Progenitor cell of endocrine pancreas (in vitro differentiated cells): ENCODE measurements at regions not wholly inside any gene's neighbourhood (a gene's known extent, or its start where the extent isn't known, plus 50 kb on each side); places are given as distances from the start of the nearest gene placed in this dataset.

Source experiments
- DNase-seq: peaks from one replicate; pipeline ENCODE4 v3.0.0; 2021; ENCODE audit warnings: low spot score; ENCODE audit not compliant: unreplicated experiment
- H3K27ac Mint-ChIP-seq: 2 replicates; pipeline ENCODE4 v1.8.0; 2021; ENCODE audit warnings: mild to moderate bottlenecking, moderate library complexity, mixed read lengths
- H3K27me3 Mint-ChIP-seq: 2 replicates; pipeline ENCODE4 v1.8.0; 2021; ENCODE audit warnings: mixed read lengths
- H3K36me3 Mint-ChIP-seq: 2 replicates; pipeline ENCODE4 v1.8.0; 2022; ENCODE audit warnings: mixed read lengths; ENCODE audit not compliant: insufficient read depth
- H3K4me1 Mint-ChIP-seq: 2 replicates; pipeline ENCODE4 v1.8.0; 2021; ENCODE audit warnings: low read depth, mixed read lengths
- H3K4me3 Mint-ChIP-seq: 2 replicates; pipeline ENCODE4 v1.8.0; 2021; ENCODE audit warnings: low read depth, mild to moderate bottlenecking, moderate library complexity, mixed read lengths
- H3K9me3 Mint-ChIP-seq: 2 replicates; pipeline ENCODE4 v1.8.0; 2021; ENCODE audit warnings: low read depth, mixed read lengths
- TF ChIP-seq, protein P1 (sequence below): fragments of 200-600 bp; sonication (generic); IDR thresholded peaks from one replicate; pipeline ENCODE4 v1.5.0; 2021; ENCODE audit warnings: antibody characterized with exemption, mild to moderate bottlenecking; ENCODE audit not compliant: unreplicated experiment

DNA sequence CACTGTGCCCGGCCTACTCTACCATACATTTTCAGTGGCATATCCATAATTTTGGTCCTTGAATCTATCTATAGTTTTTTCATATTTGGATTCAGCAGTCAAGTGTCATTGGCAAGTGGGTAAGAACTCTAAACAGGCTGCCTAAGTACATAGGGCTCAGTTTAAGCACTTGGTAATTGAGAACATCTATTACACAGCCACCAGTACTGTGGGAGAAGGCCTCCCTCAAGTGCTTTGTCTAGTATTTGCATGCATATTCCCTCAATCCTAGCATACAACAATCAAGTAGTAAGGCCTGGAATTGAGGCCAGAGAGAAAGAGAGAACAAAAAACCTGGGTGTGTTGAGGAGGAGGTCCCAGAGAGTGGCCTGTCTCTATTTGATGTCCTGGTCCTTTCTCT, 325.2 kb downstream of the USP25 start:
- H3K4me3 Mint-ChIP-seq, result no peak overlapping the region
- no peaks in the 10 kb centered on the region for H3K4me1 Mint-ChIP-seq
- no peak overlapping the region for H3K27ac Mint-ChIP-seq
- TF ChIP-seq, protein P1, sequence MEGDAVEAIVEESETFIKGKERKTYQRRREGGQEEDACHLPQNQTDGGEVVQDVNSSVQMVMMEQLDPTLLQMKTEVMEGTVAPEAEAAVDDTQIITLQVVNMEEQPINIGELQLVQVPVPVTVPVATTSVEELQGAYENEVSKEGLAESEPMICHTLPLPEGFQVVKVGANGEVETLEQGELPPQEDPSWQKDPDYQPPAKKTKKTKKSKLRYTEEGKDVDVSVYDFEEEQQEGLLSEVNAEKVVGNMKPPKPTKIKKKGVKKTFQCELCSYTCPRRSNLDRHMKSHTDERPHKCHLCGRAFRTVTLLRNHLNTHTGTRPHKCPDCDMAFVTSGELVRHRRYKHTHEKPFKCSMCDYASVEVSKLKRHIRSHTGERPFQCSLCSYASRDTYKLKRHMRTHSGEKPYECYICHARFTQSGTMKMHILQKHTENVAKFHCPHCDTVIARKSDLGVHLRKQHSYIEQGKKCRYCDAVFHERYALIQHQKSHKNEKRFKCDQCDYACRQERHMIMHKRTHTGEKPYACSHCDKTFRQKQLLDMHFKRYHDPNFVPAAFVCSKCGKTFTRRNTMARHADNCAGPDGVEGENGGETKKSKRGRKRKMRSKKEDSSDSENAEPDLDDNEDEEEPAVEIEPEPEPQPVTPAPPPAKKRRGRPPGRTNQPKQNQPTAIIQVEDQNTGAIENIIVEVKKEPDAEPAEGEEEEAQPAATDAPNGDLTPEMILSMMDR, result no peak
- no peak for DNase-seq
- no peaks in the 10 kb centered on the region for H3K27me3 Mint-ChIP-seq
- H3K9me3 Mint-ChIP-seq, result no peaks in the 10 kb centered on the region
- H3K36me3 Mint-ChIP-seq, result no peaks in the 10 kb centered on the region

DNA sequence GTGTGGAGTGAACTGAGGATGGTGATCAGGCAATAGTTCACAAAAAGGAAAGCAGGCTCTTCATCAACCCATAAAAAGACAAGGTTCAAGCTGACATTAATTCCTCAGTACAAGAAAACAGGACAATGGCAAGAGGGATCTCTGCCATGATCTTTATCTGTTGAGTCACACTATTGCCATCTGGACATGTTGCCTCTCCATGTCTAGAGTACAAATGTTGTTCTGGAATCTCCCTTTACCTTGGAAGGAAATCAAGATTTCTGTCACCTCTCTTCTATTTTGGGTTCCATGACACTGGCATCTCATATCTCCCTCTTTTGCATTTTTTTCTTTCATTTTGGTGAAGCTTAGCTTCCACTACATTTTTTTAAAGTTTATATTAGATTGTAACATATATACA, 329.1 kb downstream of the USP25 start:
- H3K4me1 Mint-ChIP-seq, result no peaks in the 10 kb centered on the region

DNA sequence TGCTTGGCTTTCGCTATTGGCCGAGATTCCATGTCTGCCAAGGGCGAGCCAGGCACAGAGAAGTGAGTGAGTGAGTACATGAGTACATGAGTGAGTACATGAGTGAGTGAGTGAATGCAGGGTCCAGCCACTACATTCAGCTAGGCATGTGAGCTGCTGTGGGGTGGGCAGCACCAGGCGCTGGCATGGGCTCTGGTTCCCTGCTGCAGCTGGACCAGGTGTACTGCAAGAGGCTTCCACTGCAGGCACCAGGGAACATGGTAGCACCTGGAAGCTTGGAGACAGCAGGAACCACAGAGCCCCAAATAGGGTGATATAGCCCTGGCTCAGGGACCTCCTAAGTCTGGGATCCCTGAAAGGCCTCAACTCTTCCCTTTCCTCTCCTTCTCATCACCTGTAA, 330.2 kb downstream of the USP25 start:
- DNase-seq, result no peak
- Mint-ChIP-seq H3K27me3 (no peaks in the 10 kb centered on the region), H3K4me1 (no peaks in the 10 kb centered on the region), H3K9me3 (no peaks in the 10 kb centered on the region), H3K27ac (no peak overlapping the region), H3K36me3 (no peaks in the 10 kb centered on the region), H3K4me3 (no peak overlapping the region)
- TF ChIP-seq, protein P1, result no peak

More for the DNA sequence above, 329.1 kb downstream of the USP25 start:
- H3K27me3 Mint-ChIP-seq, result no peaks in the 10 kb centered on the region
- no peaks in the 10 kb centered on the region for H3K36me3 Mint-ChIP-seq
- no peaks in the 10 kb centered on the region for H3K9me3 Mint-ChIP-seq
- H3K27ac Mint-ChIP-seq, result no peak overlapping the region
- DNase-seq, result no peak
- H3K4me3 Mint-ChIP-seq, result no peak overlapping the region
- TF ChIP-seq, protein P1, result no peak

DNA sequence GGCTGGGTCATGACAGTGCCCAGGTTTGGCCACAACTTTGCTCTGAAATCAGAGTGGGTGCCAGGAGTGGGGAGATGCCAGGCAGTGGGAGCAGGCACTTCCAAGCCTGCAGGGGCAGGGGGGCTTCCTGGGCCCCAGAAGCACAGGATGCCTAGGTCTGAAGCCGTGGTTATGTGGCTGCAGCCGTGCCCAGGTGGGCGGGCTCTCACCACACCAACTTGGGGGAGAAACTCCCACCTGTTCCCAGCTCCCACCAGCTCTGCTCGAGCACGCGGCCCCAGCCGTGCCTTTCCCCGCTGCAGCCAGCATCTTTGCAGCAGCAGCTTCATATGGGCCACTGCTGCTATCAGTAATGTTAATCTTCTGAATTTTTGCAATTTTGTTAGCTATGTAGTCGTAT, 331.4 kb downstream of the USP25 start:
- H3K9me3 Mint-ChIP-seq, result no peaks in the 10 kb centered on the region
- no peak for DNase-seq
- no peak overlapping the region for H3K4me3 Mint-ChIP-seq
- TF ChIP-seq, protein P1, result no peak
- H3K4me1 Mint-ChIP-seq, result no peaks in the 10 kb centered on the region
- H3K36me3 Mint-ChIP-seq, result no peaks in the 10 kb centered on the region
- no peaks in the 10 kb centered on the region for H3K27me3 Mint-ChIP-seq
- H3K27ac Mint-ChIP-seq, result no peak overlapping the region

DNA sequence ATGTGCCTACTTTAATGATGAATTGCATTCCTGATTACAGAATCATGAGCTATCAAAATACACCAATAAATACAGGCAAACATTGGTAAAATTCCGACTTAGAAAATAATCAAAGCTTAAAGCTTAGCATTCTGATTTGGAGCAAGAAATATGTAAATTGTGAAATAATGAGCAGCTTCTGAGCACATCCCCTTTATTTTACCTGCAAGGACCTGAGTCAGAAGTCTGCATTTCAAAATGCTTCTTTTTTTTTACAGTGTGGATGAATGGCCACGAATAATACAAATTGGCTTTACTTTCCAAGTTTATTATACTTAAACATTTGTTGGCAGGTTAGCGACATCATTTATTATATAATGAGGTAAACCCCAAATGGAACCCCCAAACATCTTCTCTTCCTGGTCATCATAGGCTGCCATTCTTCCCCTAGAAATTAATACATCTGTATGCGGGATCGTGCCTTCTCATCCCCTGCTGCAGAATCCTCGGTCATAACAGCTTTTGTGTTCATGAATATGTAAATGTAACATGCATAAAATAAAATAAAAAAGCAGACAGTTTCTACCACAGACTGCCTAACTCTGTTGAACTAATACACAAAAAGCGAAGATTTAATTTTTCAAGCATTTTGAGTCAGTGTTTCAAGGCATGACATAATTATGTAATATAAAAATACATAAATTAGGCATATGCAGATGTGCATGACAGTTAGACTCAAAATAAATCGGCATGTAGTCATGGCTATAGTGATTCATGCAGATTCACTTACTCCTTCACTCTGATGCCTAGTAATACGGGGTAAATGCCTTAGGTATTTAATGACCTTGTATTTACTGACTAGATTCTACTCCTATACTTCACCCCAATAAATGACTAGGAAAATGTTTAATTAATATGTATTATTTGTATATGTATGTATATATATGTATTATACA, 339.7 kb downstream of the USP25 start:
- Mint-ChIP-seq H3K9me3 (no peaks in the 10 kb centered on the region), H3K36me3 (no peaks in the 10 kb centered on the region)

More for the DNA sequence above, 339.7 kb downstream of the USP25 start:
- Mint-ChIP-seq H3K27me3 (no peaks in the 10 kb centered on the region), H3K4me1 (no peaks in the 10 kb centered on the region), H3K27ac (no peak overlapping the region), H3K4me3 (no peak overlapping the region)
- DNase-seq, result no peak
- TF ChIP-seq, protein P1, result no peak
